ENCODE measurements at regions not wholly inside any gene's neighbourhood (a gene's known extent, or its start where the extent isn't known, plus 50 kb on each side); places are given as distances from the start of the nearest gene placed in this dataset.

- Mint-ChIP-seq H3K27me3 (ENCODE audit: insufficient read depth, low read depth, poor library complexity) (no peaks in the 10 kb centered on the region), H3K9me3 (peaks cover 45% of the 10 kb centered on the region), H3K4me3 (no peak overlapping the region), H3K27ac (no peak overlapping the region), H3K36me3 (ENCODE audit: low read depth) (peaks cover 42% of the 10 kb centered on the region), H3K4me1 (no peaks in the 10 kb centered on the region)
- no peaks in the 10 kb centered on the region for H3K9me2 ChIP-seq (ENCODE audit: insufficient read depth)
- H3K79me2 ChIP-seq (replicated peaks; ENCODE audit: insufficient read depth): no peaks in the 10 kb centered on the region
- no peaks in the 10 kb centered on the region for H4K20me1 ChIP-seq (replicated peaks; ENCODE audit: insufficient read depth)
- H2AFZ ChIP-seq: no peak overlapping the region
- no peak overlapping the region for H3K4me3 ChIP-seq
- DNase-seq (ENCODE audit: low spot score) (no peak), ATAC-seq (no peak)
- TF ChIP-seq EZH2 (IDR thresholded peaks at IDR 0.05; ENCODE audit: low read depth, unreplicated experiment): no peak
- no peaks in the 10 kb centered on the region; the same call in 1 of the 2 replicates for H3K36me3 ChIP-seq (ENCODE audit: insufficient read depth)
- no peaks in the 10 kb centered on the region for H3K27me3 ChIP-seq (ENCODE audit: insufficient read depth)
- no peaks in the 10 kb centered on the region for H3F3A ChIP-seq (replicated peaks; ENCODE audit: low read depth)
- H3K4me2 ChIP-seq: no peak overlapping the region
- H3K27ac ChIP-seq (ENCODE audit: low read depth): no peak overlapping the region
- no peaks in the 10 kb centered on the region for H3K4me1 ChIP-seq (ENCODE audit: insufficient read depth)
These were observed 626.0 kb downstream of the KCTD8 start for GRCh38 chr4:43822621-43823020.

GRCh38 chr4:43835869-43836268 lies 612.7 kb downstream of the KCTD8 start:
- Mint-ChIP-seq H3K4me3 (no peak overlapping the region), H3K36me3 (ENCODE audit: low read depth) (peaks cover 5% of the 10 kb centered on the region; the same call in 2 of the 3 replicates), H3K27me3 (ENCODE audit: insufficient read depth, low read depth, poor library complexity) (no peaks in the 10 kb centered on the region), H3K4me1 (peaks cover 2% of the 10 kb centered on the region; the same call in 1 of the 3 replicates), H3K27ac (no peak overlapping the region), H3K9me3 (peaks cover 9% of the 10 kb centered on the region)
- Histone ChIP-seq H3K36me3 (ENCODE audit: insufficient read depth) (no peaks in the 10 kb centered on the region), H3K79me2 (replicated peaks; ENCODE audit: insufficient read depth) (no peaks in the 10 kb centered on the region), H3K27me3 (ENCODE audit: insufficient read depth) (no peaks in the 10 kb centered on the region), H3K4me1 (ENCODE audit: insufficient read depth) (peaks cover 8% of the 10 kb centered on the region), H3K4me3 (no peak overlapping the region), H2AFZ (no peak overlapping the region; the same call in 1 of the 2 replicates), H4K20me1 (replicated peaks; ENCODE audit: insufficient read depth) (no peaks in the 10 kb centered on the region), H3K27ac (ENCODE audit: low read depth) (no peak overlapping the region), H3K4me2 (no peak overlapping the region), H3K9me2 (ENCODE audit: insufficient read depth) (no peaks in the 10 kb centered on the region), H3F3A (replicated peaks; ENCODE audit: low read depth) (no peaks in the 10 kb centered on the region)
- TF ChIP-seq EZH2 (IDR thresholded peaks at IDR 0.05; ENCODE audit: low read depth, unreplicated experiment) (no peak), ZNF462 (CRISPR knock-in tag; IDR thresholded peaks at IDR 0.05) (no peak)
- DNase-seq (ENCODE audit: low spot score): no peak
- no peak for ATAC-seq

Data from GM23338 (cell line).